Fibroblast of lung (primary cell): ENCODE measurements at regions not wholly inside any gene's neighbourhood (a gene's known extent, or its start where the extent isn't known, plus 50 kb on each side); places are given as distances from the start of the nearest gene placed in this dataset.

ENCODE experiments used
- EZH2 ChIP-seq: IDR thresholded peaks from 2 replicates; pipeline ENCODE4 v1.5.1; 2012; ENCODE audit warnings: low read length, control low read depth, mild to moderate bottlenecking; ENCODE audit errors: missing control alignments
- TF ChIP-seq, protein P1 (sequence below), 2 donors: IDR thresholded peaks in 1 of 2; conservative IDR thresholded peaks in 1 of 2; 1 replicate in 1 of 2; 2 replicates in 1 of 2; pipeline ENCODE4 v1.5.1; 2011 to 2012; ENCODE audit warnings: low read length in 2 of 2, control low read depth in 1 of 2, inconsistent platforms in 1 of 2, low read depth in 1 of 2, mild to moderate bottlenecking in 1 of 2

DNA sequence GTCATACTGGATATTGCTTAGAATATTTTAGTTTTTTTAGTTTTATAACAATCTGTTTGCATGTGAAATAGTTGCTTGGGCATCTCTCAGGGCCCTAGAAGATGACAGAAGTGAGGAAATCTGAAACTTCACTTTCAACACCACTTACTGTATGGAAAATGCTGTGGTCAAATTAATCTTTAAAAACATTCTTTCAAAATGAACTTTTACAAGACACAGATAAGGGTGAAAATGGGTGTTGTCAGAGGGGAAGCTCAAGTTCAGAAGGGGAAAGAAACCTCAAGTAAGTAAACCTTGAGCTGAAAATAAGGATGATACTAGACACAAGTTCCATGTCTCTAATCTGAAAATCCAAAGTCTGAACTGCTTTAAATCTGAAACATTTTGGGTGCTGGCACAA is 1840.1 kb upstream of the RAG2 start:
- TF ChIP-seq, protein P1, sequence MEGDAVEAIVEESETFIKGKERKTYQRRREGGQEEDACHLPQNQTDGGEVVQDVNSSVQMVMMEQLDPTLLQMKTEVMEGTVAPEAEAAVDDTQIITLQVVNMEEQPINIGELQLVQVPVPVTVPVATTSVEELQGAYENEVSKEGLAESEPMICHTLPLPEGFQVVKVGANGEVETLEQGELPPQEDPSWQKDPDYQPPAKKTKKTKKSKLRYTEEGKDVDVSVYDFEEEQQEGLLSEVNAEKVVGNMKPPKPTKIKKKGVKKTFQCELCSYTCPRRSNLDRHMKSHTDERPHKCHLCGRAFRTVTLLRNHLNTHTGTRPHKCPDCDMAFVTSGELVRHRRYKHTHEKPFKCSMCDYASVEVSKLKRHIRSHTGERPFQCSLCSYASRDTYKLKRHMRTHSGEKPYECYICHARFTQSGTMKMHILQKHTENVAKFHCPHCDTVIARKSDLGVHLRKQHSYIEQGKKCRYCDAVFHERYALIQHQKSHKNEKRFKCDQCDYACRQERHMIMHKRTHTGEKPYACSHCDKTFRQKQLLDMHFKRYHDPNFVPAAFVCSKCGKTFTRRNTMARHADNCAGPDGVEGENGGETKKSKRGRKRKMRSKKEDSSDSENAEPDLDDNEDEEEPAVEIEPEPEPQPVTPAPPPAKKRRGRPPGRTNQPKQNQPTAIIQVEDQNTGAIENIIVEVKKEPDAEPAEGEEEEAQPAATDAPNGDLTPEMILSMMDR (conservative IDR thresholded peaks at IDR 0.05 in 1 of 2, IDR thresholded peaks at IDR 0.05 in 1 of 2; ENCODE audit: low read depth in 1 of 2, low read length in 2 of 2), result no peak
- TF ChIP-seq EZH2, result no peak
